Smooth muscle cell (in vitro differentiated cells): ENCODE measurements at regions not wholly inside any gene's neighbourhood (a gene's known extent, or its start where the extent isn't known, plus 50 kb on each side); places are given as distances from the start of the nearest gene placed in this dataset.

Experiments
- DNase-seq: peaks from one replicate; lab custom pipeline; 2025; ENCODE audit not compliant: unreplicated experiment; lab: John Stamatoyannopoulos, UW
- H2AFZ ChIP-seq: fragments of 200-600 bp; sonication (generic); 2 replicates; pipeline ENCODE4 v1.6.0; 2016; ENCODE audit warnings: antibody characterized with exemption, low read depth, mild to moderate bottlenecking
- H3F3A ChIP-seq: fragments of 200-600 bp; sonication (generic); 2 replicates; pipeline ENCODE4 v1.6.0; 2017; ENCODE audit warnings: antibody characterized with exemption, low read depth
- H3K27ac ChIP-seq: fragments of 200-600 bp; sonication (generic); 2 replicates; pipeline ENCODE4 v1.5.1; 2016; ENCODE audit warnings: low read depth, mild to moderate bottlenecking
- H3K27me3 ChIP-seq: fragments of 200-600 bp; sonication (generic); 2 replicates; pipeline ENCODE4 v1.6.1; 2016; ENCODE audit warnings: low read depth, mild to moderate bottlenecking
- H3K36me3 ChIP-seq: fragments of 200-600 bp; sonication (generic); 2 replicates; pipeline ENCODE4 v1.5.1; 2016; ENCODE audit warnings: low read depth
- H3K4me1 ChIP-seq: fragments of 200-600 bp; sonication (generic); 2 replicates; pipeline ENCODE4 v1.5.1; 2016; ENCODE audit warnings: low read depth
- H3K4me2 ChIP-seq: fragments of 200-600 bp; sonication (generic); 2 replicates; pipeline ENCODE4 v1.6.0; 2016; ENCODE audit warnings: mild to moderate bottlenecking
- H3K4me3 ChIP-seq: fragments of 200-600 bp; sonication (generic); 2 replicates; pipeline ENCODE4 v1.5.1; 2016; ENCODE audit warnings: mild to moderate bottlenecking
- H3K79me2 ChIP-seq: fragments of 200-600 bp; sonication (generic); 2 replicates; pipeline ENCODE4 v1.6.0; 2016; ENCODE audit warnings: low read depth, mild to moderate bottlenecking
- H3K9ac ChIP-seq: fragments of 200-600 bp; sonication (generic); 2 replicates; pipeline ENCODE4 v1.6.0; 2016; ENCODE audit warnings: low read depth
- H3K9me3 ChIP-seq: fragments of 200-600 bp; sonication (generic); replicated peaks from 2 replicates; pipeline ENCODE4 v1.5.1; 2016; ENCODE audit warnings: low read depth
- H4K20me1 ChIP-seq: fragments of 200-600 bp; sonication (generic); 2 replicates; pipeline ENCODE4 v1.6.0; 2016; ENCODE audit warnings: low read depth
- CTCF ChIP-seq: fragments of 200-600 bp; sonication (generic); IDR thresholded peaks from 2 replicates; pipeline ENCODE4 v1.5.1; 2017; ENCODE audit warnings: borderline replicate concordance, mild to moderate bottlenecking, antibody characterized with exemption; ENCODE audit not compliant: insufficient read depth, poor library complexity, severe bottlenecking
- WGBS: methylation state at CpG from one replicate; pipeline ENCODE4 v1.1.7; 2016; ENCODE audit warnings: low lambda C conversion rate; 5-methylcytosine and 5-hydroxymethylcytosine counted together

GRCh38 chr14:73787486-73788316 is 63.9 kb upstream of the PTGR2 start:
- Histone ChIP-seq H3K36me3 (no peaks in the 10 kb centered on the region), H3K4me2 (peak overlapping the region; percentile 96), H3K27me3 (no peaks in the 10 kb centered on the region), H2AFZ (peak overlapping the region; percentile 96), H3K27ac (peak overlapping the region; percentile 87), H3K4me1 (peaks cover 45% of the 10 kb centered on the region), H3K79me2 (peaks cover 22% of the 10 kb centered on the region), H4K20me1 (peaks cover 30% of the 10 kb centered on the region), H3K4me3 (peak overlapping the region; percentile 70), H3K9ac (peak overlapping the region; percentile 90), H3F3A (peaks cover 28% of the 10 kb centered on the region), H3K9me3 (no peaks in the 10 kb centered on the region)
- no peak for TF ChIP-seq CTCF
- no peak for DNase-seq
- 8% methylated on average over 17 of the region's 17 CpGs for WGBS

- H4K20me1 ChIP-seq, result peaks cover 38% of the 10 kb centered on the region
- H3K4me1 ChIP-seq, result peaks cover 46% of the 10 kb centered on the region
- H3K36me3 ChIP-seq, result no peaks in the 10 kb centered on the region
- no peak for TF ChIP-seq CTCF
- peak; percentile 12 for DNase-seq
- peaks cover 28% of the 10 kb centered on the region for H3F3A ChIP-seq
- peak overlapping the region; percentile 96 for H3K4me2 ChIP-seq
- peaks cover 31% of the 10 kb centered on the region for H3K79me2 ChIP-seq
- peak overlapping the region; percentile 96 for H2AFZ ChIP-seq
- H3K4me3 ChIP-seq, result peak overlapping the region; percentile 70
- H3K27ac ChIP-seq, result peak overlapping the region; percentile 87
- H3K27me3 ChIP-seq, result no peaks in the 10 kb centered on the region
- no peaks in the 10 kb centered on the region for H3K9me3 ChIP-seq
- H3K9ac ChIP-seq, result peak overlapping the region; percentile 90
- WGBS, result under 1% methylated on average over 50 of the region's 105 CpGs
These were observed 64.8 kb upstream of the PTGR2 start for GRCh38 chr14:73786636-73787485.

- Histone ChIP-seq H3F3A (peaks cover 28% of the 10 kb centered on the region), H2AFZ (peak overlapping the region; percentile 9), H3K9me3 (no peaks in the 10 kb centered on the region), H3K27me3 (no peaks in the 10 kb centered on the region), H3K4me2 (peak overlapping the region; percentile 96), H3K79me2 (peaks cover 39% of the 10 kb centered on the region), H3K36me3 (no peaks in the 10 kb centered on the region), H3K4me1 (peaks cover 46% of the 10 kb centered on the region), H4K20me1 (peaks cover 47% of the 10 kb centered on the region), H3K27ac (peak overlapping the region; percentile 87), H3K9ac (peak overlapping the region; percentile 70), H3K4me3 (peak overlapping the region; percentile 70)
- TF ChIP-seq CTCF, result peak; percentile 7
- 2% methylated on average over 35 of the region's 35 CpGs for WGBS
- peak; percentile 34 for DNase-seq
These were observed 65.6 kb upstream of the PTGR2 start for GRCh38 chr14:73785834-73786635.
